PC-9 (cell line): ENCODE measurements at regions not wholly inside any gene's neighbourhood (a gene's known extent, or its start where the extent isn't known, plus 50 kb on each side); places are given as distances from the start of the nearest gene placed in this dataset.

Experiments
- BruUV-seq: library from RNA; stranded (reverse); fragments of 400-500 nt; replicated peaks from 2 replicates; lab custom pipeline; 2021; lab: Mats Ljungman, UMichigan
- CTCF ChIA-PET: fragments of 300-600 bp; sonication (Branson Sonifier 250); formaldehyde crosslinking; loops from one replicate; lab custom pipeline; 2022; ENCODE audit warnings: antibody characterized with exemption; lab: Charles Lee
- POLR2A ChIA-PET: fragments of 300-600 bp; sonication (Branson Sonifier 250); formaldehyde crosslinking; loops from one replicate; lab custom pipeline; 2022; ENCODE audit warnings: antibody characterized with exemption; ENCODE audit not compliant: unreplicated experiment; lab: Charles Lee
- DNase-seq, 2 experiments: peaks; one replicate each; pipeline versions ENCODE4 v3.0.0 to v3.0.0-alpha.2; 2015 to 2022; ENCODE audit warnings: mixed read lengths in 1 of 2
- H2AFZ ChIP-seq: fragments of 200-600 bp; sonication (generic); 2 replicates; pipeline ENCODE4 v1.8.1; 2017; ENCODE audit warnings: antibody characterized with exemption
- H3F3A ChIP-seq: fragments of 200-600 bp; sonication (generic); 2 replicates; pipeline ENCODE4 v1.8.1; 2017; ENCODE audit warnings: antibody characterized with exemption, mild to moderate bottlenecking, low read depth; ENCODE audit not compliant: insufficient read depth
- H3K27ac ChIP-seq: fragments of 200-600 bp; sonication (generic); 2 replicates; pipeline ENCODE4 v1.6.1; 2016; ENCODE audit warnings: mixed run types
- H3K27me3 ChIP-seq: fragments of 200-600 bp; sonication (generic); 2 replicates; pipeline ENCODE4 v1.6.1; 2016; ENCODE audit warnings: low read depth, mixed run types; ENCODE audit not compliant: insufficient read depth
- H3K36me3 ChIP-seq: fragments of 200-600 bp; sonication (generic); 2 replicates; pipeline ENCODE4 v1.6.1; 2016; ENCODE audit warnings: low read depth, mixed run types
- H3K4me1 ChIP-seq: fragments of 200-600 bp; sonication (generic); replicated peaks from 2 replicates; pipeline ENCODE4 v1.6.1; 2016; ENCODE audit warnings: mixed run types; ENCODE audit not compliant: insufficient read depth
- H3K4me2 ChIP-seq: fragments of 200-600 bp; sonication (generic); 2 replicates; pipeline ENCODE4 v1.6.1; 2017; ENCODE audit warnings: mixed run types
- H3K4me3 ChIP-seq: fragments of 200-600 bp; sonication (generic); 2 replicates; pipeline ENCODE4 v1.6.1; 2016; ENCODE audit warnings: mixed run types
- H3K79me2 ChIP-seq: fragments of 200-600 bp; sonication (generic); 2 replicates; pipeline ENCODE4 v1.6.1; 2017; ENCODE audit warnings: low read depth, mixed run types
- H3K9me2 ChIP-seq: fragments of 200-600 bp; sonication (generic); 2 replicates; pipeline ENCODE4 v1.8.1; 2017; ENCODE audit warnings: mild to moderate bottlenecking; ENCODE audit not compliant: insufficient read depth
- H3K9me3 ChIP-seq: fragments of 200-600 bp; sonication (generic); 2 replicates; pipeline ENCODE4 v1.8.1; 2016; ENCODE audit warnings: low read depth; ENCODE audit not compliant: insufficient read depth
- H4K20me1 ChIP-seq: fragments of 200-600 bp; sonication (generic); 2 replicates; pipeline ENCODE4 v1.8.1; 2017; ENCODE audit not compliant: insufficient read depth
- EZH2 ChIP-seq: fragments of 200-600 bp; sonication (generic); IDR thresholded peaks from 2 replicates; pipeline ENCODE4 v1.8.0; 2017; ENCODE audit warnings: antibody characterized with exemption, low read depth
- intact Hi-C: fragments of 100-400 bp; cut with micrococcal nuclease; formaldehyde crosslinking; loops from one replicate; pipeline ENCODE4 v1.10.0; 2022; ENCODE audit not compliant: unreplicated experiment
- TF ChIP-seq, protein P1 (sequence below): fragments of 200-600 bp; sonication (generic); conservative IDR thresholded peaks from 2 replicates; pipeline ENCODE4 v1.6.1; 2017; ENCODE audit warnings: mixed run types, antibody characterized with exemption, mild to moderate bottlenecking, moderate library complexity

- TF ChIP-seq, protein P1, sequence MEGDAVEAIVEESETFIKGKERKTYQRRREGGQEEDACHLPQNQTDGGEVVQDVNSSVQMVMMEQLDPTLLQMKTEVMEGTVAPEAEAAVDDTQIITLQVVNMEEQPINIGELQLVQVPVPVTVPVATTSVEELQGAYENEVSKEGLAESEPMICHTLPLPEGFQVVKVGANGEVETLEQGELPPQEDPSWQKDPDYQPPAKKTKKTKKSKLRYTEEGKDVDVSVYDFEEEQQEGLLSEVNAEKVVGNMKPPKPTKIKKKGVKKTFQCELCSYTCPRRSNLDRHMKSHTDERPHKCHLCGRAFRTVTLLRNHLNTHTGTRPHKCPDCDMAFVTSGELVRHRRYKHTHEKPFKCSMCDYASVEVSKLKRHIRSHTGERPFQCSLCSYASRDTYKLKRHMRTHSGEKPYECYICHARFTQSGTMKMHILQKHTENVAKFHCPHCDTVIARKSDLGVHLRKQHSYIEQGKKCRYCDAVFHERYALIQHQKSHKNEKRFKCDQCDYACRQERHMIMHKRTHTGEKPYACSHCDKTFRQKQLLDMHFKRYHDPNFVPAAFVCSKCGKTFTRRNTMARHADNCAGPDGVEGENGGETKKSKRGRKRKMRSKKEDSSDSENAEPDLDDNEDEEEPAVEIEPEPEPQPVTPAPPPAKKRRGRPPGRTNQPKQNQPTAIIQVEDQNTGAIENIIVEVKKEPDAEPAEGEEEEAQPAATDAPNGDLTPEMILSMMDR = no peak
- TF ChIP-seq EZH2 = no peak
- Histone ChIP-seq H2AFZ (no peak overlapping the region), H3K79me2 (no peaks in the 10 kb centered on the region), H3K4me1 (no peaks in the 10 kb centered on the region), H4K20me1 (no peaks in the 10 kb centered on the region), H3K9me2 (no peaks in the 10 kb centered on the region), H3K9me3 (no peaks in the 10 kb centered on the region), H3K4me3 (no peak overlapping the region), H3F3A (no peaks in the 10 kb centered on the region), H3K4me2 (no peak overlapping the region), H3K27ac (no peak overlapping the region), H3K36me3 (no peaks in the 10 kb centered on the region), H3K27me3 (peaks cover 4% of the 10 kb centered on the region; the same call in 1 of the 2 replicates)
- DNase-seq = no peak
- intact Hi-C loops = no loop called here
- BruUV-seq = no TSS peak
- CTCF ChIA-PET = no interaction called here
- POLR2A ChIA-PET = no interaction called here
These were observed 178.2 kb downstream of the GBA3 start for GRCh38 chr4:22870847-22871449.

GRCh38 chr4:22869235-22869634, 176.5 kb downstream of the GBA3 start:
- H3K9me2 ChIP-seq = no peaks in the 10 kb centered on the region
- no peaks in the 10 kb centered on the region for H3F3A ChIP-seq
- TF ChIP-seq, protein P1 = no peak
- TF ChIP-seq EZH2 = no peak
- no peak overlapping the region for H3K4me2 ChIP-seq
- H2AFZ ChIP-seq = no peak overlapping the region
- no peaks in the 10 kb centered on the region for H3K79me2 ChIP-seq
- no peaks in the 10 kb centered on the region for H3K36me3 ChIP-seq
- no peaks in the 10 kb centered on the region for H3K4me1 ChIP-seq
- DNase-seq = no peak
- intact Hi-C loops = no loop called here
- no peaks in the 10 kb centered on the region for H3K9me3 ChIP-seq
- H3K27ac ChIP-seq = no peak overlapping the region
- no peaks in the 10 kb centered on the region for H4K20me1 ChIP-seq
- BruUV-seq = no TSS peak
- POLR2A ChIA-PET = no interaction called here
- CTCF ChIA-PET = no interaction called here
- peaks cover 9% of the 10 kb centered on the region for H3K27me3 ChIP-seq
- H3K4me3 ChIP-seq = no peak overlapping the region
